ENCODE measurements at regions not wholly inside any gene's neighbourhood (a gene's known extent, or its start where the extent isn't known, plus 50 kb on each side); places are given as distances from the start of the nearest gene placed in this dataset.
"Not testable (repeated sequence)": the region's sequence is repeated elsewhere in the genome, so short reads cannot be mapped to it uniquely, and the experiment has no call there.

GRCh38 chr7:106448992-106449859 lies 164.4 kb upstream of the NAMPT start:
- DNase-seq = no peak
- peak; percentile 40 for ATAC-seq

DNA sequence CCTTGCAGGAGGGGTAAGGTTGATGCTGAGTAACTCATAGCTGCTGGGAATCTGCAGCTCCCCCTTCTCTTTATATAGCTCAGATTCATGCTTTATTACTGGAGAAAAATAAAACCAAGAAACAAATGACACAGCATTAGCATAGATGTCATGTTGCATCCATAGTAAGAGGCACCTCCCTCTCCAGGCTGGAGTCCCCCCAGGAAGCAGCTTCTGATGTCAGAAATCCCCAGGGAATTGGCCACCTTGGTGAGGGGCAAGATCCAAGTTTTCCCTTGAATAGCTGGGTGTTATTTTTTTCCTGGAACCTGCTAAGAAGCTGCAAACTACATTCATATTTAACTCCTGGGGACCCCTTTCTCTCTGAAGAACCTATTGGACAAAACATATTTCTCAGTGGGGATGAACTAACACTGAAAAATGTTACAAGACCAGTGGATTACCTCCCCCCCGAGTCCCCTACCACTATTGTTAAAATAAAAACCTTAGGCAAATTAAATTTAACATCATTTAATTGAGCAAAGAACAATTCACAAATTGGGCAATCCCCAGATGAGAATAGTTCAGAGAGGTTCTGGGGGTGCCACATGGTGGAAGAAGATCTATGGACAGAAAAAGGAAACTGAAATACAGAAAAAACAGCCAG lies 163.7 kb upstream of the NAMPT start:
- ATAC-seq = no peak
- DNase-seq = no peak

DNA sequence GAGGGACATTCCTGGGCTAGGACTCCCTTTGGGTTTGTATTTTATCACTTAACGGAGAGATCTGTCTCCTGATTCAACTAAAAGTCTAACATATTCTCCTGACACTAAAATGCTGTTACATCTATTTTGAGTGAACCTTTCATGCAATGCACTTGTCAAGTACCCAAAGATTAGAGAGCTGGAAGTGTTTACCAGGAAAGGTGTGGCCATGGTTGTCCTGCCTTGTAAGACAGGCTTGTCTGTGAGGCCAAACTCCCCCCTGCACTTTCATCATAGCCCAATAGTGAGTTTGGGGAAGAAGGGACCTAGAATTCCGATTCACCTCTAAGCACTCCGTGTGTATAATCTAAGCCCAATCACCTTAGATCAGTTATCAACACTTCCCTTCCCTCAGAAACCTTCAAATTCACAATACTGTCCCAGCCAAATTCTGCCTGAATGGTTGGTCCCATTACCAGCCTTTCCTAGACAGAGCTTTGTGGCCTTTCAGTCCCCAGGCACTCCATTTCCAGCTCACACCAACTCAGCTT lies 162.6 kb upstream of the NAMPT start:
- no peak for ATAC-seq
- DNase-seq = no peak

DNA sequence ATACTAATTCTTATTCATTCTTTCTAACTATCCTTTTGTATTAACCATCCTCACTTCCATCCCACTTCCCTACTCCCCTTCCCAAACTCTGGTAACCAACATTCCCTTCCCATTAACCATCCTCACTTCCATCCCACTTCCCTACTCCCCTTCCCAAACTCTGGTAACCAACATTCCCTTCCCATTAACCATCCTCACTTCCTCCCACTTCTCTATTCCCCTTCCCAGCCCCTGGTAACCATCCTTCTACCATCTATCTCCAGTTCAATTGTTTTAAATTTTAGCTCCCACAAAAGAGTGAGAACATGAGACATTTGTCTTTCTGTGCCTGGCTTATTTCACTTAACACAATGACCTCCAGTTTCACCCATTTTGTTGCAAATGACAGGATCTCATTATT lies 160.6 kb upstream of the NAMPT start:
- DNase-seq, ATAC-seq: not testable (repeated sequence)

GRCh38 chr7:106444068-106444655 lies 159.4 kb upstream of the NAMPT start:
- no peak for DNase-seq
- ATAC-seq = no peak

DNA sequence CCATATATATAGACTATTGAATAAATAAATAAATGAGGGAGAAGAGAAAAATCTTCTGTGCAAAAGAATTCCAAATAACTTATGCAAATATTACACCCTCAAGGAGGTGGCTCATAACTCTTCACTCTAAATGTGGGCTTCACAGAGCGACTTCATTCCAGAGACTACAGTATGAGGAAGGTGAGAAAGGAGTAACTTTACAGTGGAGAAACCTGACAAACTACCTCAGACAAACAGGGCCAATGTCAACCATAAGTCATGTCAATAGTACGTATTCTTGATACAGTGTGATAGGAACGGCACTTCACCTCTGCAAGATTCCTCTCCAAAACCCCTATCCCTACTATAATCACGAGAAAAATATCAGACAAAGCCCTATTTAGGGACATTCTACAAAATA lies 158.4 kb upstream of the NAMPT start:
- ATAC-seq = no peak

DNA sequence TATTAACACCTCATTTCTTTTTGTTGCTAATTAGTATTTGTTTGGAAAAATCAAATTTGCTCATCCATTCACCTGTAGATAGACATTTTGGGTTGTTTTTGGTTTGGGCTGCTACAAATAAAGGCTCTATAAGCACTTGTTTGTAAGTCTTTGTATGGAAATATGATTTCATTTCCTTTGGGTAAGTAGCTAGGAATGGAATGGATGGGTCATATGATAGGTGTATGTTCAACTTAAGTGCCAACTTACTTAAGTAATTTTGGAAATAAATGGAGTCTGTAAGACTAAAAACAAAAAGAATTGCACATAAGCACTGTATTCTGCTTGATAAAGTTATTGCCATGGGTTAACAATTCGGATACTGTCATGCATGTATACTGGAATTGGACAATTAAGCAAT lies 157.7 kb upstream of the NAMPT start:
- DNase-seq (no peak), ATAC-seq (no peak)

More for the DNA sequence above, 158.4 kb upstream of the NAMPT start:
- no peak for DNase-seq

DNA sequence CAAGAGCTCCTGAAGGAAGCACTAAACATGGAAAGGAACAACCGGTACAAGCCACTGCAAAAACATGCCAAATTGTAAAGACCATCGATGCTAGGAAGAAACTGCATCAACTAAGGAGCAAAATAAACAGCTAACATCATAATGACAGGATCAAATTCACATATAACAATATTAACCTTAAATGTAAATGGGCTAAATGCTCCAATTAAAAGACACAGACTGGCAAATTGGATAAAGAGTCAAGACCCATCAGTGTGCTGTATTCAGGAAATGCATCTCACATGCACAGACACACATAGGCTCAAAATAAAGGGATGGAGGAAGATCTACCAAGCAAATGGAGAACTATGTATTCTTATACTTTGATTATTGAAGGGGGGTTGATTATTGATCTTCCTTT lies 156.6 kb upstream of the NAMPT start:
- not testable (repeated sequence) for ATAC-seq, DNase-seq

GRCh38 chr7:106436933-106437332 lies 152.2 kb upstream of the NAMPT start:
- DNase-seq = not testable (repeated sequence)

DNA sequence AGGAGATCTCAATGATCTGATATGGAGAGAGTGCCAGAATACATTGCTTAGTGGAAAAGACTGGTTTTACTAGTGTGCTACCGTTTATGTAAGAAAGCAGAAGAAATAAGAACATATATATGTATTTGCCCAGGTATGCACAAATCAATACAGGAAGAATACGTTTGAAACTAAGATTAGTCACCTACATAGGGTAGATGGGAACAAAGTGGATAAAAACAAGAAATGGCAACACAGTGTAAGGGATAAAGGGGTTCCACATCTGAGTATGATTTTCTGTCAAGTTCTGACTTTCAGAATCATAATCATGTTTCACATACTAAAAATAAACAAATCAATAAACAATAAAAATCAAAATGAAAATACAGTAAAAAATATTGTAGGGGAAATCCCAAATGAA lies 148.6 kb upstream of the NAMPT start:
- DNase-seq (no peak), ATAC-seq (no peak)

More at GRCh38 chr7:106436933-106437332, 152.2 kb upstream of the NAMPT start:
- not testable (repeated sequence) for ATAC-seq

DNA sequence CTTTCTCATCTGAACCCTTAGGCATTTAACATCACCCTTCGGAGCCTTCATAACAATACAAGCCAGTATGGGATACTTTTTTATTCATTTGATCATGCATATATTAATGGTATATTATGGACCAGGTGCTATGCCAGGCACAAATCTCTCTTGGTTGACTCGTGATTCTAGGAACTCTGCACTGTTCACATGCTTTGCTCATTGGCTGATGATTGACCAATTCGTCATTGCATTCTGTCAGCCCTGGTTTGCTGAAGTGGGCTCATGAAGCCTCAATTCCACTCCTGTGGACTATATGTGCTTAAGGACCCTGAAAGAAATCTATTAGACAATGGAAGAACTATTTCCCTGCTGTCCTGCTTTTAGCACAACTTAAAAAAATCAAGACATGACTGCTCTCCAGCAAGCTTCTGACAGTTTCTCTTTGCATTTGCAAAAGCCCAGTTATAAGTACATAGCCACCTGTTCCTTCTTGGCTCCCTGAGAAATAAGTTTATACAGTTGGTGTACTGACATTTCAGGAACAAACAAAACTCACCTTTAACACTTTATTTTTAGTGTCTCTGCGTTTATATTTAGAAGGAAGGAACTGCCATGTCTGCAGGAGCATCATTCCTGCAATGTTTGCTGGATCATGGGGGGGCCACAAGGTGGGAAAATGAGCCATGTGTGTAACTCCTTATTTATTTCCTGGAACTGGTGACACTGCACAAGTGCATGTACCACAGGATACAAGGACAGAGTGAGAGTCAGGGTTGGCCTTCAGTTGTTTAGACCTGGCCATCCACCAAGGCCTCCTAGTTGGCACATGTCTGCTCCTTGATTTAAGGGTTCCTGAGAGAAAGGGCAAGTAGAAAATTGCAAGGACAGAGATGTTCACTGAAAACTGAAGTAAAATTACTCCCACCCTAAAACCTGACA lies 146.0 kb upstream of the NAMPT start:
- DNase-seq (no peak), ATAC-seq (no peak)

GRCh38 chr7:106430103-106430502 lies 145.3 kb upstream of the NAMPT start:
- ATAC-seq (no peak), DNase-seq (no peak)

GRCh38 chr7:106426803-106427202 lies 142.0 kb upstream of the NAMPT start:
- ATAC-seq (no peak), DNase-seq (no peak)

DNA sequence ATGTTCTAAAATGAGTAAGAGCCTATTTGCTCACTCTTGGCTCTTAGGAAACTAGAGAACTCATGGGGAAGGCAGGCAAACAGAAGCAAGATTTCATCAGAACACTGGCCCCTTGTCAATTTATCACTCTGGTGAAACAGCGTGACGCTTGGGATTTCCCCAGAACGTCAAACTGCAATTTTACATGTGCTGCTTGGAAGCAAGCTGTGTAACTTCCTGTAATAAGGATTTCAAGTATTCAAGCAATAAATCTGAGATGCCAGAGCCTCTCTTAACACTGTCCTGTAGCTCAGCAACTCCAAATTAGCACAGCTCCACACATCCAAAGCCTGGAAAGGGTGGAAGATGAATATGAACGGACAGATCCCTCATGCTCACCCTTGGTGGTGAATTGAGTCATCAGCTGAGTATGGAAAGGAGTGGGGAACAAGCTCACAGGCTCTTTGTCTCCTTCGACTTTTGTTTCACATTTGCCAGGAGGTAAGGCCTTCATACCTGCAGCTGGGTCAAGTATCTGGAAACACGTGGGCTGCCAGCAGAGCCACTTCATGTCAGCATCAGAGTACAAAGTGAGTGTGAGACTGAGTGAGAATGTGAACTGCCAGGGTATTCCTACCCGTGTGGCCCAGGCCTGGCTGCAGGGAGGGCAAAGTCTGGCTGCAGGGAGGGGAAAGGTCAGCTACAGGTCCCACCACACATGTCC lies 140.4 kb upstream of the NAMPT start:
- DNase-seq (peak; percentile 76), ATAC-seq (peak; percentile 92)

DNA sequence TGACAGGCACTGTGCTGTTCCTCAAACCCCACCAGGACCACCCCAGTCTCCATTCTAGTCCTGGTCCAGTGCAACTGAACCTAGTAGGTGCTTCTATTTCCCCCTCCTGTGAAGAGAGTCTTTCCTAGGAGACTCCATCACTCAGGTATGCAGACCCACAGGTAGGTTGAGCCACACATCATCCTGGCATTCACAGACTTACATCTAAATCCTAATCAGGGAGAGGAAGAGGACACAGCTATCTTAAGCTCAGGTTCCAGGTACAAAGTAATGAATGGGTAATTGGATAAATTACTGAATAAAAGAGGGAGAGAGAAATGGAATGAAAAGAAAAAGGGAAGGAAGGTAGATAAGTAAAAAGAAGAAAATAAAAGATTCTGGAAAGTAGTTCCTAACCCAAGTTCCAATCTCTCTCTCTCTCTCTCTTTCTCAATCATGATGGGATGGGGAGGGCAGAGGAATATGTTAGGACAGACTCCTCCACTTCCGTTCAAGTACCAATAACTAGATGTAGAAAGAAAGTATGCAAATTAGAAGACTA lies 139.8 kb upstream of the NAMPT start:
- ATAC-seq (no peak), DNase-seq (no peak)

DNA sequence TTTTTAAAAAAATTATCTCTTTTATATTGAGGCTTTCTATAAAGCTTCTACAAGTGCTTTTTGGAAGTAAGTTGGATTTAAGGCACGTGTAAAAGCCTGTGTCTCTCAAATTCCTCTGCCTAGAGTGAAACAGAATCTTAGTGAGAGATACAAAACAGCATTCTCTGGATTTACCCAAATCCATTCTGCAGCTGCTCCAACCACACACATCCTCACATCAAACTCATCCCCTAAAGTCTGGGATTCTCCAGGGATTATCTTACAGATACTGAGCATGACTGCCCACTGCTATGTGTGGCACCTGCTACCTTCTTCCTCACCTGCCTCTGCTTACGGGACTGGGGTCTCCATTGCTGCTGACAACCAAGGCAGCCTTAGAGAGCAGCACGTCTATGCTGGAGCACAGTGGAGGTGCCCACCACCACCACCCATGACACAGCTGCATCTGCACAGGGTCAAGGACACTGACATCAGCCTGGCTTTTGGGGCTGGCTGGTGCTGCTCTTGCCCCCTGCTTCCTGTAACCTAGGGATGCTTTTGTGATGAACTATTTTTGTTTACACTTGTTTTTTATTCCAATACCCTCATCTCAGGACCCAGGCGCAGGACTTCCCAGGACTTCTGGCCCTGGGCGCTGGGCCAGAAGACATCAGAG lies 139.2 kb upstream of the NAMPT start:
- ATAC-seq = no peak
- no peak for DNase-seq

DNA sequence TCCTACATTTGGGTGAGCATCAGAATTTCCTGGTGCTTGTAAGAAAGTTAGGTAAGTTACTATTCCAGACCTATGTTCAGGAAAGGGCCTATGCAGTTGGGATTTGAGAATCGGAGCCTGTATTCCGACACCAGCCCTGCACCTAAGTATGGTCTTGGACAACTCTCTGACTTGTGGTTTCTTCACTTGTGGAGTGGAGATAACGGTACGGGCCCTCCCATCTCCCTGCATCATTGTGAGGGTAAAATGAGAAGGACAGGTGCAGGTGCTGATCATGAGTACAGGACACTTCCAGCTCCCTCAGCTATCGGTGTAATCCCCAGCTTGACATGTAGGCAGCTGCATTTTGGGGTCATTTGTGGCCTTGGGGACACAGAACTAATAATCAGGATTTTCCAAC lies 138.3 kb upstream of the NAMPT start:
- DNase-seq (no peak), ATAC-seq (no peak)

- DNase-seq = no peak
- no peak for ATAC-seq
Observed at GRCh38 chr7:106421181-106421762, 136.5 kb upstream of the NAMPT start.

GRCh38 chr7:106420736-106421135 lies 136.0 kb upstream of the NAMPT start:
- DNase-seq (no peak), ATAC-seq (no peak)

DNA sequence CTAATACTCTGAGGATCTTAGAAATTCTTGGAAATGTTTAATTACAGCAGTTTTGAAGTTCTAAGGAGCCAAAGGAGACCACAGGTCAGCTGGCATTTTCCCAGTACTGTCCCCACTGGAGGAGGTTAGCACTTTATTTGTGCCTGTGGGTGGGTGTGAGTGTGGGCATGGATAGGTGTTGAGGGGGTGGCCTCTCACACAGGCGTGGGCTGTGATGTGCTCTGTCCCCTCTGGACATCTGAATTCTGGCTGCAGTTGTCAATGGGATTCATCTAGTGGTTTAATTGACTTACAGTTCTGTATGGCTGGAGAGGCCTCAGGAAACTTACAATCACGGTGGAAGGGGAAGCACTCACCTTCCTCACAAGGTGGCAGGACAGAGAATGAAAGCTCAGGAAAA lies 135.4 kb upstream of the NAMPT start:
- DNase-seq (no peak), ATAC-seq (no peak)

Data from stimulated activated naive CD8-positive, alpha-beta T cell treated with anti-CD3 and anti-CD28 coated beads, Interleukin-15, Interleukin-2, amounts not matched to agents 100 U/mL and 50 U/mL, for 24 hours (primary cell).